Right cardiac atrium (tissue), 5 donors: ENCODE measurements at regions not wholly inside any gene's neighbourhood (a gene's known extent, or its start where the extent isn't known, plus 50 kb on each side); places are given as distances from the start of the nearest gene placed in this dataset.

Experiments used
- ATAC-seq, 2 donors: fragments of 200-7000 bp; cut with Tn5 transposase; one replicate each; pipeline versions ENCODE4 v1.8.0 to v1.9.1; 2020; ENCODE audit warnings: moderate library complexity in 2 of 2, mild to moderate bottlenecking in 1 of 2
- DNase-seq, 3 donors: peaks; one replicate each; pipeline ENCODE4 v3.0.0-alpha.2; 2020
- H3K27ac ChIP-seq: one replicate; pipeline ENCODE4 v1.5.1; 2013; ENCODE audit warnings: mild to moderate bottlenecking, low read length, control low read depth, moderate library complexity
- H3K27me3 ChIP-seq: one replicate; pipeline ENCODE4 v1.6.1; 2013; ENCODE audit not compliant: control insufficient read depth, insufficient read depth
- H3K4me1 ChIP-seq: one replicate; pipeline ENCODE4 v1.6.1; 2013; ENCODE audit warnings: low read length; ENCODE audit not compliant: control insufficient read depth, insufficient read depth
- H3K4me3 ChIP-seq: one replicate; pipeline ENCODE4 v1.5.1; 2013; ENCODE audit warnings: low read length, control low read depth
- H3K9me3 ChIP-seq: one replicate; pipeline ENCODE4 v1.6.1; 2013; ENCODE audit warnings: low read length; ENCODE audit not compliant: control insufficient read depth
- WGBS: extraction: QIAGEN DNeasy Blood & Tissue Kit; methylation state at CpG from one replicate; pipeline ENCODE4 v1.1.7; 2013; 5-methylcytosine and 5-hydroxymethylcytosine counted together
- intact Hi-C, 4 donors: fragments of 100-400 bp; cut with DNase I; formaldehyde crosslinking; loops; one replicate each; pipeline versions ENCODE4 v1.11.0 to v1.14.0; 2022 to 2023
- donor health status: healthy with polysubstance abuse.
- donor health status: DM: no; HTN: yes; CAD: no.
- donor health status: DM: no; HTN: no; CAD: no.
- donor health status: DM: no; HTN: yes; CAD: no; lungs with severe emphysema.
- donor health status: DM: yes; HTN: yes; CAD: no.

DNA sequence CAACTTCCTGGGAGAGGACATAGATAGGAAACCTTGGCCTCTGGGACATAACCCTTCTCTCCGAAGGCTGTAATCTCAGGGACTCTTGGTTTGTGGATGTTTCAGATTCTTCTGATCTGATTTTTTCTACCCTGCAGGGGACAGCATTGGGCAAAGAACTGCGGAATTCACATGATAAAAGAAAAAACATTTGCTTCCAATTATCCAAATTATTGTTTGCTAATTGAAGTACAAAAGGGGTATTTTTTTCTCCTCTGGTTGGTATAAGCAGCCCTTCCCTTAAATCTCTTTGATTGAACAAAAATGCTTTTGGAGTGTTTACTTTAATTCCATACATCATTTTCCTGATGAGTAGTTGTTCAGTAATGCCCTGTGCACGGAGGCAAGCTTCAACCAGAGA is 251.7 kb upstream of the IRX3 start:
- H3K9me3 ChIP-seq = no peaks in the 10 kb centered on the region
- intact Hi-C loops = no loop called here
- ATAC-seq (no peak), DNase-seq (no peak)
- 55% methylated on average over 3 of the region's 3 CpGs for WGBS
- H3K4me3 ChIP-seq = no peak overlapping the region
- no peaks in the 10 kb centered on the region for H3K4me1 ChIP-seq
- H3K27me3 ChIP-seq = no peaks in the 10 kb centered on the region
- H3K27ac ChIP-seq = no peak overlapping the region

DNA sequence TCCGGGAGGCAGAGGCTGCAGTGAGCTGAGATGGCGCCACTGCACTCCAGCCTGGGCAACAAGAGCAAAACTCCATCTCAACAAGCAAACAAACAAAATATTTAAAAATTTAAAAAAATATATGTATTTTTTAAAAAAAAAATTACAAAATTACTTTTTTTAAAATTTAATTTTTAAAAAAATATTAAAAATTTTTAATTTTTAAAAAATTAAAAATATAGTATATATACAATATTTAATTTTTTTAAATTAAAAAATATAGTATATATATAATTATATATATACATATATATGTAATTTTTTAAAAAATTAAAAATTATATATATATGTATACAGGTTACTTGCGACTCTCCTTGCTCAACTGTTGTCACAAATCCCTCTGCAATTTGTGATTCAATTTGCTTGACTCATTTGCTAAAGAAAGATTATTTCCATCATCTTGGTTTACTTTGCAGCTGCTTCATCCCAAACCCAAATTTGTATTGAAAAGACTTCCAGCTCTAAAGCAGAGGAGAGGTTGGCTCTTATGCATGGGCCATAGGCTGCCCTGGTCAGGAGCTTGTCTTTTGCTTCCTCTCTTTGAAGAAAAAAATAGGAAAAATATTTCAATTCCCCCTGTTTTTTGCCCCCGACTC is 247.4 kb upstream of the IRX3 start:
- ATAC-seq (no peak), DNase-seq (peak in 1 of 3 donors; percentile 13)
- H3K4me1 ChIP-seq = no peaks in the 10 kb centered on the region
- intact Hi-C loops = no loop called here
- H3K27ac ChIP-seq = no peak overlapping the region
- no peak overlapping the region for H3K4me3 ChIP-seq
- no peaks in the 10 kb centered on the region for H3K27me3 ChIP-seq
- peaks cover 2% of the 10 kb centered on the region for H3K9me3 ChIP-seq
- 96% methylated on average over 4 of the region's 4 CpGs for WGBS

DNA sequence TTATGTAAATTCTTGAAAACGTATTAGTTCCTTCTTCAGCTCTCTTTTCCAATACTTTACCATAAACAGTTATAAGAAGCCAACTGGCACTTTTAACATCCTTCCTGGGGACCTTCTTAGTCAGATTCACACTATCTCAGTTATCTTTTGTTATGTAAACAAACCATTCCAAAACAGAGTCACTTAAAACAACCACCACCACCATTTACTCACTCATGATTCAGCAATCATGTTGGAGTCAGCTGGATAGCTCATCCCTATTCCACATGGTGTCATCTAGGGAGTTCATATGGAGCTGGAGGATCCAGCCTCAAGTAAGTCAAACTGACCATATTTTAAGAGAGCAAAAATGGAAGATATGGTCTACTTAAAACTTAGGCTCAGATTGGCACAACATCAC is 240.3 kb upstream of the IRX3 start:
- no peaks in the 10 kb centered on the region for H3K27me3 ChIP-seq
- no peak overlapping the region for H3K4me3 ChIP-seq
- H3K9me3 ChIP-seq = no peaks in the 10 kb centered on the region
- 68% methylated on average over 1 of the region's 1 CpG for WGBS
- no peak overlapping the region for H3K27ac ChIP-seq
- ATAC-seq (no peak), DNase-seq (no peak)
- H3K4me1 ChIP-seq = peaks cover 5% of the 10 kb centered on the region
- intact Hi-C loops = no loop called here

DNA sequence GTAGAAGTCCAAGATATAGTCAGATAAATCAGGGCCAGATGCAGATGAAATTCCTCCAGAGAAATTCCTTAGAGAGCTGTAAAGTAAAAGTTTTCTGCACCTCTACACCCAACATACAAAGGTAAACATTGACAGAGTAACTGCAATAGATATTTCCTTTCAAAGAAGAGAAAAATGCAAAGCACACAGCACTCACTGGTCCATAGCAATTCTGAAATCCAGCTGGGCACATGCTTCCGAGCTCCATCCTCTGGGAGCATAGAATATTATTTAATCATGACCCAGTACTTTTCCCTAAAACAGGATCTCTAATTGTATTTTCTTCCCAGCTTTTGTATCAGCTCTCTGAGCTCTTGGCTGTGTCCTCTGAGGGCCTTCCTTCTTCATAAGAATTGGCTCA is 239.5 kb upstream of the IRX3 start:
- intact Hi-C loops = no loop called here
- Histone ChIP-seq H3K27ac (no peak overlapping the region), H3K9me3 (no peaks in the 10 kb centered on the region), H3K4me1 (peaks cover 6% of the 10 kb centered on the region), H3K27me3 (no peaks in the 10 kb centered on the region), H3K4me3 (no peak overlapping the region)
- 93% methylated on average over 1 of the region's 1 CpG for WGBS
- no peak for DNase-seq
- no peak for ATAC-seq

DNA sequence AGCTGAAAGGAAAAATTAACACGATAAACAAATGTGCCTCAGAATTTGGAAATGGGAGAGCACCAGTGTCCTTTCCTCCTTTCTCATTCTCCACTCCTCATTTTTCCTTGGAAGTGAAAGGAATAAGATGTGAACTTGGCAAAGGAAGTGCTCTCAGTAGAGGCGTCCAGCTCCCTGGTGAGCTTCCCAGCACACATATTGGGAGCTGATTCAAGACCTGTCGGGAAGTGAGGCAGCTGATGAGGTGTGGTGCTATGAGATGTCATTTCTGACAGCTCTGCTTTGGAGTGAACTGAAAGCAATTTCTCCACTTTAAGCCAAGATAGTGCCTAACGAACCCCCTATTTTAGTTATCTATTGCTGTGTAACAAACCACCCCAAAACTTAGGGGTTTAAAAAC is 238.5 kb upstream of the IRX3 start:
- Histone ChIP-seq H3K27ac (no peak overlapping the region), H3K4me3 (no peak overlapping the region), H3K27me3 (no peaks in the 10 kb centered on the region), H3K9me3 (no peaks in the 10 kb centered on the region), H3K4me1 (peaks cover 6% of the 10 kb centered on the region)
- WGBS = 49% methylated on average over 4 of the region's 4 CpGs
- DNase-seq (peak in 1 of 3 donors; percentile 59), ATAC-seq (peak; percentile 41 to 69)
- intact Hi-C loops = no loop called here

DNA sequence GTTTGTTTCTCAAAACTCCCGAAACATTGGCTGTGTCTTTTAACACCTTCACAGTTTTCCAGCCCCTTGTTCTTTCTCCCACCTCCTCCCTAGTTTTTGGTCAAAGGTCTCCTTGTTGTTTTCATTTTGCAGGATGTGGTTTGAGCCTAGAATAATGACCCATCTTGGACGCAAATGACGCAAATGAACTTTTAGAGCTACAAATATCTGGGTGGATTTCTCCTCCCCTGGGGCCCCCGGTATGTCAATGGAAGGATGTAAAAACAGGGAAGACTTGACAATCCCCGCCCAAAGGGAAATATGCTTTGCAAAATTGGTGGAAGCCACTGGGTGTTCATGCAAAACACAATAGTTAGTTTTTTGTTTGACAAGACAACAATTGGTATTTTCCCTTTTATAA is 236.0 kb upstream of the IRX3 start:
- intact Hi-C loops = no loop called here
- no peaks in the 10 kb centered on the region for H3K27me3 ChIP-seq
- peak; percentile 81 to 94 for ATAC-seq
- WGBS = 54% methylated on average over 5 of the region's 5 CpGs
- peak in 2 of 3 donors; percentile 65 to 80 for DNase-seq
- H3K27ac ChIP-seq = no peak overlapping the region
- no peak overlapping the region for H3K4me3 ChIP-seq
- peaks cover 6% of the 10 kb centered on the region for H3K4me1 ChIP-seq
- H3K9me3 ChIP-seq = no peaks in the 10 kb centered on the region

DNA sequence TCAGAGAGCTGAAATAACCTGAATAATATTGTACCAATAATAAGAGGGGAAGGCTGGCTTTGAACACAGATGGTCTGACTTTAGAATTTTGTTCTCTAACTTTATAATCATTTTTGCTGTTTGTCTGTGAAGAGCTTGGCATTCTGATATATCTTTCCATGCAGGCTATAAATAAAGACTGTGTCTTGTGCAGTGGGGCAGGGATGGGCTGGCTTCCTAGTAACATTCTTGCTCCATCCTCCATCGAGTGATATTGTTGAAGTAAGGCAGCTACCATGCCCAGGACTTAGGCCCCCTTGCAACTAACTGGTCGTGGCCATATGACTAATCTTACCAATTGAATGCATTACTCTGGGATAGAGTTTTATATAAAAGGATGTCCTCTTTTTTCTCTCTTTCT is 234.7 kb upstream of the IRX3 start:
- ATAC-seq (no peak), DNase-seq (no peak)
- H3K27me3 ChIP-seq = no peaks in the 10 kb centered on the region
- no peak overlapping the region for H3K27ac ChIP-seq
- 71% methylated on average over 2 of the region's 2 CpGs for WGBS
- peaks cover 6% of the 10 kb centered on the region for H3K4me1 ChIP-seq
- intact Hi-C loops = no loop called here
- H3K9me3 ChIP-seq = no peaks in the 10 kb centered on the region
- no peak overlapping the region for H3K4me3 ChIP-seq

DNA sequence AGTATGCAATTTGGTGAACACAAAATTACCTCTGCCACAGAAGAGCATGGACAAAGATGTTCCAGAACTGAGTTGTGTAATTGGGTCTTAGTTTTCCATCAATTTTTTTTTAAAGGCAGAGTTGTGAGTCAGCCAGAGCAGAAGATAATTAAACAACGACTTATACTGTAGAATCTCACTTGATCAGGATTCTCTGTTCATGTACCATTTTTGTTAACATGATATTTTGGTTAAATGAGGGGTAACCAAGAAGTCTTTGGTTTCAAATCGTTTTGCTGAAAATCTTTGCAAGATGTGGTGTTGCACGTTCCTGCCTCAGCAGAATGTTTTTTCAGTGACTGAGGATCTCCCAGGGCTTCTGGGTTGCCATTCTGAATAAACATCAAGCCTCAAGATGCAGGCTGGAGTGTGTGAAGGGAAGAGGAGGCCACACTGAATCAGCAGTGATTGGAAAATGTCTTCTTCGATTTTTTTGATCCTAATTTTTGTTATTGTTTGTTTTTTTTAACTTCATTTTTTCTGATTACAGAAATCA is 232.6 kb upstream of the IRX3 start:
- 62% methylated on average over 4 of the region's 4 CpGs for WGBS

DNA sequence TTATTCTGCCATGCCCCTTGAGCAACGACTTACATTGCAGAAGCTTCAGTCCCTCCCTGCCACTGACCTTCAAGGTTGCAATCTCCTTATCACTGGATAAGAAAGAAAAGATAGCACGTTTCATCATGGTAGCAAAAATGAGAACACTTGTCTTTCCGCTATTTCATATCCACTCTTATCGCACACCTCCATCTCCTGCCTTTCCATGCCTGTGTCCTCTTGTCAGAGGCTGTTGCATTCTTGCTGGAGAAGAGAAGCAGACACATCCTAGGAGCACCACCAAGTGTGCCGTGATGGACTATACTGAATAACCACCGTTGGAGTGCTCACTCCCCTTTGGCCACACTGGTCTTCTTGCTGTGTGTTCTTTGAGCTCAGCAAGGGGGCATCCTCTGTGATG is 230.6 kb upstream of the IRX3 start:
- no peak overlapping the region for H3K27ac ChIP-seq
- H3K27me3 ChIP-seq = no peaks in the 10 kb centered on the region
- H3K4me3 ChIP-seq = no peak overlapping the region
- no peaks in the 10 kb centered on the region for H3K9me3 ChIP-seq
- H3K4me1 ChIP-seq = peaks cover 2% of the 10 kb centered on the region
- DNase-seq = no peak
- intact Hi-C loops = no loop called here
- no peak for ATAC-seq
- WGBS = 43% methylated on average over 6 of the region's 6 CpGs

More for the DNA sequence above, 232.6 kb upstream of the IRX3 start:
- Histone ChIP-seq H3K27me3 (no peaks in the 10 kb centered on the region), H3K27ac (no peak overlapping the region), H3K4me1 (peaks cover 2% of the 10 kb centered on the region), H3K4me3 (no peak overlapping the region), H3K9me3 (no peaks in the 10 kb centered on the region)
- intact Hi-C loops = no loop called here
- no peak for ATAC-seq
- DNase-seq = no peak

DNA sequence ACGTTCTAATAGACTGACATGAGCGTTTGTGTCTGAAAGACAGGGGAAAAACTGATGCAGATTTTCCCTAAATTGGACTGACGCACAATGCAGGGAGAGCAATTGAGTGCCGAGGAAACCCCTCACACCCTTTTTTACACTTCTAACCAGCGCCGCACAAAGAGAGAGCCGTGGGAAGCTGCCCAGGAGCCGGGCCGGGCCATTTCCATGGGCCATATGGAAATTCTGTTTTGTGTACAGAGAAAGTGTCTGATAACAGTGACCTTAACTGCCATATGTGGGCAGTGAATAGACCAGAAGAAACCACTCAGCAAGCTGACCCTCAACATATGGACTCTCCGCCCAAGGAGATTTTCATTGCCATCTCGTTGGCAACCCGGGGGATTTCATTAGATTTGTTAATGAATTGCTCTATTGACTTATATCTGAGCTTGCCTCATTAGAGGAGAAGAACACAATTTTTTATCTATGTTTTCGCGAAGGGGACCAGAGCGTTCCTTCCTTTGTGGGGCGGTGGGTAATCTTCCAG is 225.9 kb upstream of the IRX3 start:
- DNase-seq = no peak

DNA sequence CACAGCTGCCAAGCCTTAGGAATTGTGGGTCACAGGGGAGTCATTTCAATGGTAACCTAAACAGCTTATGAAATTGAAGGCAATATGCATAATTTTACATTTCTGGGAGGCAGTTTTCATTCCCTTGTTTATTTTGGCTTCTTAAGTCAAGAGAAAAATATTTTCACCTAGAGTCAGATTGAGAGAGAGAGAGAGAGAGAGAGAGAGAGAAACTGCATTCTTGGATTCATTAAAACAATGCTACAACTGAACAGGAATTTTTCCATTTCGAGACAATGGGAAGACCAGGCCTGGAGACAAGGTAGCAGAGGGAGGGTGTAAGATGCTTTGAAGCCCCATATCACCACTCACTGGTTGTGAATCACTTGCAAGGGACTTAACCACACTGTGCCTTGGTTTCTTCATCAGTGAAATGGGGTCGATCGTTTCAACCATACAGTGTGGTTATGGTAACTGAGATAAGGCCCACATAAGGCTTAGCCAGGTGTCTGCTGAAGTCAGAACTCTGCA is 224.7 kb upstream of the IRX3 start:
- 76% methylated on average over 3 of the region's 3 CpGs for WGBS
- Histone ChIP-seq H3K4me1 (peaks cover 2% of the 10 kb centered on the region), H3K4me3 (no peak overlapping the region), H3K27me3 (no peaks in the 10 kb centered on the region), H3K27ac (no peak overlapping the region), H3K9me3 (no peaks in the 10 kb centered on the region)
- DNase-seq (no peak), ATAC-seq (peak in 1 of 2 donors; percentile 45)
- intact Hi-C loops = no loop called here

More for the DNA sequence above, 225.9 kb upstream of the IRX3 start:
- no peak overlapping the region for H3K27ac ChIP-seq
- H3K4me1 ChIP-seq = no peaks in the 10 kb centered on the region
- H3K27me3 ChIP-seq = no peaks in the 10 kb centered on the region
- no peak overlapping the region for H3K4me3 ChIP-seq
- 90% methylated on average over 16 of the region's 16 CpGs for WGBS
- intact Hi-C loops = no loop called here
- H3K9me3 ChIP-seq = no peaks in the 10 kb centered on the region
- ATAC-seq = no peak
